GM21447 (cell line): ENCODE measurements at regions not wholly inside any gene's neighbourhood (a gene's known extent, or its start where the extent isn't known, plus 50 kb on each side); places are given as distances from the start of the nearest gene placed in this dataset.
"Not testable (repeated sequence)": the region's sequence is repeated elsewhere in the genome, so short reads cannot be mapped to it uniquely, and the experiment has no call there.

Source experiments
- ATAC-seq: cut with Tn5 transposase; IDR thresholded peaks from one replicate; pipeline ENCODE4 v1.9.1; 2021; ENCODE audit not compliant: unreplicated experiment

- ATAC-seq, result not testable (repeated sequence)
These were observed 86.5 kb downstream of the XCL2 start for GRCh38 chr1:168457296-168457695.

GRCh38 chr1:168455764-168456163, 88.0 kb downstream of the XCL2 start:
- ATAC-seq, result no peak

- no peak for ATAC-seq
These were observed 89.5 kb downstream of the XCL2 start for GRCh38 chr1:168454211-168454815.

GRCh38 chr1:168453056-168453455, 90.7 kb downstream of the XCL2 start:
- ATAC-seq, result no peak

- ATAC-seq, result no peak
These were observed 91.5 kb downstream of the XCL2 start for GRCh38 chr1:168452329-168452728.

GRCh38 chr1:168447871-168448270, 95.9 kb downstream of the XCL2 start:
- ATAC-seq, result no peak

- no peak for ATAC-seq
These were observed 97.7 kb downstream of the XCL2 start for GRCh38 chr1:168446081-168446480.

- no peak for ATAC-seq
These were observed 99.9 kb downstream of the XCL2 start for GRCh38 chr1:168443899-168444298.

GRCh38 chr1:168443356-168443755, 100.4 kb downstream of the XCL2 start:
- no peak for ATAC-seq

- no peak for ATAC-seq
These were observed 100.9 kb downstream of the XCL2 start for GRCh38 chr1:168442931-168443330.

- no peak for ATAC-seq
These were observed 102.1 kb downstream of the XCL2 start for GRCh38 chr1:168441745-168442144.

GRCh38 chr1:168439456-168440375, 104.1 kb downstream of the XCL2 start:
- ATAC-seq, result peak; percentile 82

GRCh38 chr1:168438626-168439025, 105.2 kb downstream of the XCL2 start:
- no peak for ATAC-seq

GRCh38 chr1:168437821-168438220, 106.0 kb downstream of the XCL2 start:
- ATAC-seq, result no peak

GRCh38 chr1:168435439-168435838, 108.4 kb downstream of the XCL2 start:
- ATAC-seq, result no peak

- ATAC-seq, result no peak
These were observed 110.6 kb downstream of the XCL2 start for GRCh38 chr1:168433238-168433637.

- no peak for ATAC-seq
These were observed 111.9 kb downstream of the XCL2 start for GRCh38 chr1:168431882-168432281.

GRCh38 chr1:168430321-168430720, 113.5 kb downstream of the XCL2 start:
- no peak for ATAC-seq

GRCh38 chr1:168428063-168428731, 115.6 kb downstream of the XCL2 start:
- ATAC-seq, result no peak

- ATAC-seq, result no peak
These were observed 116.7 kb downstream of the XCL2 start for GRCh38 chr1:168427051-168427450.

- ATAC-seq, result no peak
These were observed 119.5 kb downstream of the XCL2 start for GRCh38 chr1:168424281-168424680.
